ENCODE measurements at regions not wholly inside any gene's neighbourhood (a gene's known extent, or its start where the extent isn't known, plus 50 kb on each side); places are given as distances from the start of the nearest gene placed in this dataset.
"Not testable (repeated sequence)": the region's sequence is repeated elsewhere in the genome, so short reads cannot be mapped to it uniquely, and the experiment has no call there.

GRCh38 chr2:21812766-21813165, 689.0 kb downstream of the TDRD15 start:
- no peak for DNase-seq

DNA sequence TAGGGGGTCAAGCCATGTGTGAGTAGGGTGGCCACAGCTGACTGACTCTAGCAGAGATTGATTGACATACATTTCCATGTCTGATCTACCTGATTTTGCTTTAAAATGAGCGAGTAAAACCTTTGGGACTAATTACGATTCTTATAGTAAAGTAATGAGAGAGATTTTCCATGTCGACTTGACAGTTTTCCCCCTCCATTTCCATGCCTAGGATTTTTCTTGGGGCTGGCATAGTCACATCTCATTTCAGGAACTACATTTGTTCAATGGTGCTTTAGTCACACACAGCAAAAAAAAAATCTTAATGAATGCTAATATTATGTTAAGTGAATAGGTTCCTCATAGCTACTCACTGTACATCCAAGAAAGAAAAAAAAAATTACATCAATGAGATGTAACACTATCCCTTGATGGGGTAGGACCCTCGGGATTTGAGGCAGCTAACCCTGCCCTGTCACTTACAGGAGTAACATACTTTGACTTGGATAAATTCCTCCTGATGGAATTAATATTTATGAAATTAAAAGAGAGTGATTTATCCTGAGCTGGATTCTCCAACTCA, 690.9 kb downstream of the TDRD15 start:
- DNase-seq: no peak

GRCh38 chr2:21818212-21818795, 694.5 kb downstream of the TDRD15 start:
- DNase-seq: no peak

DNA sequence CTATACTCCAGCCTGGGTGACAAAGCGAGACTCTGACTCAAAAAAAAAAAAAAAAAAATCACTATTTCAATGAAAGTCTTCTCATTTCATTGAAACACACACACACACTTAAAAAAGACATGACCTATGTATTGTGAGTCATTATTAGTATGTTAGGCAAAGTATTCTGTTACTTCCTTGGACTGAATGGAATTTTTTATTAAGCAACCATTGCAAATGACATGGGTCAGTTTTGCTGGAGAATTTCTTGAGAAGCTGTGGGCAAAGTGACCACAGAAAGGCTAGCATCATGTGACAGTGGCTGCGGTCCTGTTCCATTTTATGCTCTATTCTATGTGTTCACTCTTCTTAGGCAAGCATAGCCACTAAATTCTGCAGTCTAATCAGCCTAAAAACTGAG, 695.7 kb downstream of the TDRD15 start:
- no peak for DNase-seq

DNA sequence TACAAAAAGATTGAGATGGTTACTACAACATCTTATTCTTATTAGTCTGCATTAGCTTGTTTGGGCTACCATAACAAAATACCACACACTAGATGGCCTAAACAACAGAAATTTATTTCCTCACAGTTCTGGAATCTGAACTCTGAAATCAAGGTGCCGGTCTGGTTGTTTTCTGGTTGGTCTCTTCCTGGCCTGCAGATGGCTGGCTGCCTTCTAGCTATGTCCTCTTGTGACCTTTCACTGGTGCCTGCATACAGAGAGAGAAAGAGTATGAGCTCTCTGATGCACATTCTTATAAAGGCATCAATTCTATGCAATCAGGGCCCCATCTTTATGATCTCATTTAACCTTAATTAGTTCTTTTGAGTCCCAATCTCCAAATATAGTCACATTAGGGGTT, 696.5 kb downstream of the TDRD15 start:
- no peak for DNase-seq

GRCh38 chr2:21821672-21822227, 698.0 kb downstream of the TDRD15 start:
- DNase-seq: no peak

GRCh38 chr2:21822505-21822904, 698.7 kb downstream of the TDRD15 start:
- no peak for DNase-seq

DNA sequence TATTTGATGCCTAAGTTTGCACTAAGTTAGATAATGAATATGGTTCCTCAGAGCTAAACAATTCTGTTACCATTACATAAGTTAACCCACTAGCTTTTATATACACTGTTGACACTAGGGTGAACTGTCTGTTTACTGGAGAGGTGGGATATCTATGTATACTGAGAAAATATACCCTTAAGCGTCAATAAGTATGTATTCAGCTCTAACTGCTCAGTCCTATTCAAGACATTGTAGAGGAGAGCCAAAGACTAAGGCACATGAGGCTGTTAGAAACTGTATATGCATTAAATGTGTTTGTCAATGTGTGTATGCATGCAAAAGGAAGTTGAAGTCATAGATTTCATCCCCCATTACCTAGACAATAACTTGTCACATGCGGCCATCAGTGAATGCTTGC, 710.0 kb downstream of the TDRD15 start:
- no peak for DNase-seq

DNA sequence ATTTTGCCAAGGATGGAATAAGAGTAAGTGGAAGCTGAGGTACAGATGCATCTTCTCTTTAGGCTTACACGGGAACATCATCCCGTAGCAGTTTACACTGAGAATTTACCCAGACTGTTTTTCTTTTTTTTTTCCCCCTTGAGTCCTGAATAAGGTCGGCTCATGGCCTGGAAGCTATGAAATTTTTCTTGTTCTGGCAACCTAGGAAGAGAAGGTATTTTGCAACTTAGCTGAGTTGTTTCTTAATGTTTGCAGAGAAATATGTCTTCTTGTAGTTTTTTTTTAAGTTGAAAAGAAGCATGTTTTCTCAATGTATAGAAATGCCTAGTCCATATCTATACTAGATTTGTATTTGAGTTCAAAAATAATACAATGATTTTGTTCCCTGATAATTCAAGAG, 712.5 kb downstream of the TDRD15 start:
- DNase-seq: no peak

DNA sequence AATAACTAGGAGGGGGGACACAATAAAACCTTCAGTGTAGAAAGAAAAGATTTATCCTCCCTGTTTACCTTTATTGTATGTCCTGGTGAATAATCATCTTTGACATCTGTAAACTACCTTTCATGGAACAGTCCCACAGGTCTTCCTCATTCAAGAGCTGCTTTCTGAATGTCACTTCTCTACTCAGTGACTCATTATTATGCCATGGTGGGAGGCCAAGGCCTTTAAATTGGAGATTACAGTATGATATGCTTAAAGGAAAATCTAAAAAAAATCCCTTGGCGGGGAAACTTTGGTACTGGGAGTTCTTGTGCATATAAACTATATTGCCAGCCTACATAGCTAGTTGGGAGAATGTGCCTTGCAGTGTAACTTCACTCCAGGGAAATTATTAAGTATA, 713.0 kb downstream of the TDRD15 start:
- DNase-seq: no peak

DNA sequence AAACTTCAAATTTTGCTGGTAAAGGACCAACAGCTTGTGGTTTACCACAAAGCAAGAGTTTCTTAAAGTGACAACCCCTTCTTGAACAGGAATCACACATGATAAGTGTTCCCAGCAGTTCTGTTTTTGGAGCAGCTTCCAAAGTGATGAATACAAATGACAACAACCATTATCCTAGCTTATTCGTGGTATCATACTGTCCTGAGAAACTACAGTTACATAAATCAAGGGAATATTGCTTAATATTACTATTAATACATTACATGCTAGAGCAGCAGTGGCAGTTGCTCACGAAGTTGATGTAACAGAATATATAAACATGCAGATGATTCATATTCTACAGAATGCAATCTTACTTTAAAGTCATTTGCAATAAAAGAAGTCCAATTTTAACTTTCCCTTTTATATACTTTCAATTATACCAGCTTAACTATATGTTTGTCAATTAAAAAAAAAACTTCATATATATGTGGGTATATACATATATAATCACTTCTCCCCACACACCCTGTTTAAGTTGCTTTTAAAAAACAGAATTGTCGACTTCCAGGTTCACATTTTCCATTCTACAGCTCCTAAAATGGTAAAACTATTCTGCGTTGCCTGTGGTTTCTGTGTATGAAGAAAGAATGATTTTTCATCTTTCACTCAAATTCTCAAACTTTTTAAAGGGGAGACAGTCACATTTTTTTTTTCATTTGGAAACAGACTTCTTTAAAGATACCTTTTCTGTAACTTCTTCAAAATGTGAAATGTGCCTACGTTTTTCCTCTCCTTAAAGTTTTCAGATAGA, 713.6 kb downstream of the TDRD15 start:
- no peak for DNase-seq

DNA sequence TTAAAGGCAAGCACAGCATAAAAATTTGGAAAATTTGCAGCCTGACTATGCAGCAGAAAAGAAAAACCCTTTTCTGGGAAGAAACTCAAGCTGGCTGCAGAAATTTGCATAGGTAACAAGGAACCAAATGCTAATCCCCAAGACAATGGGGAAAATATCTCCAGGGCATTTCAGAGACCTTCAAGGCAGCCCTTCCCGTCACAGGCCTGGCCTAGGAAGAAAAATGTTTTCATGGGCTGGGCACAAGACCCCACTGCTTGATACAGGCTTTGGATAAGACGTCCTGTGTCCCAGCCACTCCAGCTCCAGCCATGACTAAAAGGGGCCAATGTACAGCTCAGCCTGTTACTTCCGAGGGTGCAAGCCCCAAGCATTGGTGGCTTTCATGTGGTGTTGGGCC, 717.6 kb downstream of the TDRD15 start:
- DNase-seq: no peak

DNA sequence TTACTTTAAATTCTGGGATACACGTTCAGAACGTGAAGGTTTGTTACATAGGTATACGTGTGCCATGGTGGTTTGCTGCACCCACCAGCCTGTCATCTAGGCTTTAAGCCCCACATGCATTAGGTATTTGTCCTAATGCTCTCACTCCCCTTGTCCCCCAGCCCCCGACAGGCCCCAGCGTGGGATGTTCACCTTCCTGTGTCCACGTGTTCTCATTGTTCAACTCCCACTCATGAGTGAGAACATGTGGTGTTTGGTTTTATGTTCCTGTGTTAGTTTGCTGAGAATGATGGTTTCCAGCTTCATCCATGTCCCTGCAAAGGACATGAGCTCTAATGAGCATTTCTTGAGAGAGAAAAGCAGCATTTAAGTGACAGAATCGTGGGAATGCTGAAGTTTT, 726.6 kb downstream of the TDRD15 start:
- DNase-seq: not testable (repeated sequence)

DNA sequence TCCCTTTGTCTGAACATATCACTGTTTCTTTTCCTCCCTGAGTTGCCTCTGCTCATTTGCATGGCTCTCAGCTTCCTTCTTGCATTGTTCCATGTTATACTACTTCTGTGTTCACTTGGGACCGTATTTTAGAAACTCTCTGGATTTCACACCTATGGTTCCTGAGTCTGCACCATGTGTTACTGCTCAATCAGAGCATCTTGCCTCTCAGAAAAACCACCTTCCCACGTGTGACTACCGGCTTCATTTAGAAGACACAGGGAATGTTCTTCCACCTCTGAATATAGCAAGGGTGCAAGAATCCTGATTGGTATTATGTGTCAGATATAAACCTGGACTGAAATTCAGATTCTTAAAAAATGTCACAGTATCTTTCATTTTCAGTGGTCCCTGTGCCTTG, 731.2 kb downstream of the TDRD15 start:
- DNase-seq: no peak

- no peak for DNase-seq
Measured at GRCh38 chr2:21856708-21857107, 732.9 kb downstream of the TDRD15 start.

DNA sequence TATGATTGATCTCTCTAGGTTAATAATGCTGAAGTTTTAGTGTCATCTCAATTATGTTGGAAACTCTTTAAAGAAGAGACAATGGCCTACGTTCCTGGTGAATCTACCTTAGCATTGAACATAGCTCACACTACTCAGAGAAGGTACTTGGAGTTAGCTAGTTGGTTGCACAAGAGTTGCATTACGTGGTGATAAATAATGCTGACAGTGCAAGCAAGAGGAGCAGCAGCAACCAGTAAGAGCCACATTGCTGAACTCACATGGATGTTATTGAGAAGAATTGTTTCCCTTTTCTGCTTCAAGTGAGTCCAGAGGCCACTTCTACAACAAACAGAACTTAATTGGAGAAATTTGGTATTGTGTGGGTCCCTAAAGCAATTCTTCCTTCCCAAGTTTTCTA, 737.1 kb downstream of the TDRD15 start:
- DNase-seq: no peak

DNA sequence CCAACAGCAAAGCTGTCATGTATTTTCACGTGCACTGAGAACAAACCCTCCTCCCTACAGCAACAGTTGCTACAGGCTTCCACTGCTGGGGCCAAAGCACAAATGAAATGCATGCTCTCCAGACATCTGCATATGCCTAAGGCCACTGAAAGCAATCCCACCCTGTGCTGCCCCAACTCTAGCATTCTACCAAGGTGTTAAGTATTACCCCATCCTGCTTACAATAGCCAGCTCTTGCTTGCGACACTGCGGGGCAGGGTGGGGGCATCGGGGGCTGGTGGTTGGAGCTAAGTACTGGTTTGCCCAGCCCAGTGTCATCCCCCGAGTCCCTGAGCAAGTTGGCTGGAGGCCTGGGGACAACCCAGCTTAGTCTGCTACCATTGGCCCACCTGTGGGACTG, 742.5 kb downstream of the TDRD15 start:
- DNase-seq: no peak

DNA sequence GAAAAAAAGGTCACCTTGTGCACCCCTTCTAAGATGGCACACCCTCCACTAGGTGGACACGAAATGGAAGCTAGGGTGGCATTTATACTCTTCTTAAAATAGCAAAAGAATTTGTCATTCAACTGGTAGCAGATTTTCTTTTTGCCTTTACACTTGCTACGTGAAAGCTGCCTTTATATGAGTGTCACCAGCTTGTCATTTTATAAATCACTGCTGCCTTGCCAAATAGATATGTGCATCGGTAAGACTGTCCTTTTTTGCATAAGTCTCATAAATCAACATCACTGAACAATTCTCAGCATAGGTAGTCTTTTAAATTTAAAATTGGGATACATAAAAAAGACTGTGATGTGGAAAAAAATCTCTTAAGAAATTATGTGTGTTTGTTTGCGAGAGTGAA, 764.1 kb downstream of the TDRD15 start:
- DNase-seq: no peak

DNA sequence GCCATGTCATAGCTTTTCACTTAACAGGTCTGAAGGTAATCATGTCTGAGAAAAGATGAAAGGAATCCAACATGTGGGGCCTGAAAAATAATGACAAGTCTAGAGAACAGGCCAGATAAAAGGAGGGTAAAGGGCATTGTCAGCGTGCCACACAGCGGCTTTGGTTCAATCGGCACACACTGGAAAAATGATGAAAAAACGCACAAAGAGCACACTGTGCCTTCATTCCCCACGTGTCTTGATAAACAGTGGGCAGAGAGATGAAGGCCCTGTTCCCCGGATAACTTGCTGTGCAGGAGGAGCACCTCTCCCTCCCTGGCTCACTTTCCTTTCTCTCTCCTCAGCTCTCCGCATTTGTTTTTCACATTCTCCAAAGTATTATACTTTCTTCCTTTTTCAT, 766.3 kb downstream of the TDRD15 start:
- DNase-seq: no peak

GRCh38 chr2:21890716-21891115, 766.9 kb downstream of the TDRD15 start:
- no peak for DNase-seq

DNA sequence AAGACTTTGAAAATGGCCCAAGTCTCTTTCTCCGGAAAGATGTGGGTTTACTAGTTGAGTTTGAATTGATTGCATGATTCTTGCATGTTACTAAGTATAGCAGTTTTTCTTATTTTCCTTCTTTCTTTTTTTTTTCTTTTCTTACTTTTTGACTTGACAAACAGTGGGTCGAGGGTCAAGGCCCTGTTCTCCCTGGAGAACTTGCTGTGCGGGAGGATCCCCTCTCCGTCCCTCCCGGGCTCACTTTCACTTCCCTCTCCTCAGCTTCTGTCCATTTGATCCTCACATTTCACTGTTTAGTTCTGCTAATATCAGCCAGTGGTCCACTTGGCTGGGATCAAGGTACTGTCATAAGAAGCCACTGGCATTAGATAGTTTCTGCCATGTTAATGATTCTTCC, 767.4 kb downstream of the TDRD15 start:
- no peak for DNase-seq

DNA sequence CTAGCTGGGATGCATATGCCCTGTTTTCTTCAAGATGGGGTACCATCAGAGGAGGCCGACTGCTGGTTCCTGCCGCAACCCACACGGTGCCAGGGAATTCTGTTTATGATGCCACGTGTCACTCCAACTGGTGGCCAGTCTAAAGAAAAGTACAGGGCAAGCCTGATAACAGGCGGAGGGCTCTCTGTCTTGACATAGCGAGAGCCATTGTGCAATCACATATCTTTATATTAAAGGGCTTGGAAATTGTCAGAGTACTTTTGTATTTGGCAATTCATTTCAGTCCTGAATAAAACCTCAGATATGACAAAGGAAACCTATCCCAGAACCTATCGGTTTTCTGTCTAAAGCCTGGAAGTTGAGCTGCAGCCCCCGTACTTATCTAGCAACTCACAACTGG, 768.4 kb downstream of the TDRD15 start:
- no peak for DNase-seq

GRCh38 chr2:21895200-21895599, 771.4 kb downstream of the TDRD15 start:
- no peak for DNase-seq

- DNase-seq: not testable (repeated sequence)
Measured at GRCh38 chr2:21908712-21909380, 785.1 kb downstream of the TDRD15 start.
